GM21526 (cell line): ENCODE measurements at regions not wholly inside any gene's neighbourhood (a gene's known extent, or its start where the extent isn't known, plus 50 kb on each side); places are given as distances from the start of the nearest gene placed in this dataset.

ENCODE experiments used
- ATAC-seq: cut with Tn5 transposase; IDR thresholded peaks from one replicate; pipeline ENCODE4 v1.9.1; 2021; ENCODE audit warnings: moderate library complexity; ENCODE audit not compliant: unreplicated experiment, low FRiP score

DNA sequence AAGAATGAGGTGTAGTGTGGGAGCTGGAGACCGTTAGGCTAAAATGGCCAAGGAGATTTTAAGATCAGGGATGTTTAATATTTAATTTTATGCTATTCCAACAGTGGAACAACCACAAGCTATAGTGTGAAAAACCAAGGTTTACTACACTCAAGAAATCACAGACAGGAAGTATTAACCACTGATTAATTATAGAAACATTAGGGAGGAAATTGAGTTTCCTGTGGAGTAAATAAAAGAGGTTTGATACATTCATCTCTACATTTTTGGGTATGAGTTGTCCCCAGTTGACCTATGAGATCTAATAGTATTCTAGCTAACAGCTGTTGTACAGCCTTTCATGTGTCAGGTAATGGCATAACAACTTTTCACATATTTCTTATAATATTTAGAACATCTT lies 103.7 kb upstream of the MPDZ start:
- no peak for ATAC-seq

GRCh38 chr9:13382595-13382994 lies 103.1 kb upstream of the MPDZ start:
- no peak for ATAC-seq

DNA sequence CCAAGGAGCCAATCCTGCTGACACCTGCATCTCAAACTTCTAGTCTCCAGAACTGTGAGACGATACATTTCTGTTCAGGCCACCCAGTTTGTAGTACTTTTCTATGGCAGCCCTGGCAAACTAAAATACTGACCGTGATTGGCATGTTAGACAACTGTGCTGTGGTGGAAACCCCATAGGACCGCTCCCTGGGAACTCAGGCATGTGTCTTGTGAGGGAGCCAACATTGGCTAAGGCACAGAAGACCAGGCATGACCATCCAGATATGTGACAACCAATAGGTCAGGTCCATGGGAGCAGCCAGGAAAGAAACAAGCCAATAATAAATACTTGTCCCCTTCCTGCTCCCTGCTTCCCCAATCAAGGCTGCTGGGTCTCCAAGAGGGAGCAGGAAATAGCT lies 101.4 kb upstream of the MPDZ start:
- ATAC-seq: no peak

DNA sequence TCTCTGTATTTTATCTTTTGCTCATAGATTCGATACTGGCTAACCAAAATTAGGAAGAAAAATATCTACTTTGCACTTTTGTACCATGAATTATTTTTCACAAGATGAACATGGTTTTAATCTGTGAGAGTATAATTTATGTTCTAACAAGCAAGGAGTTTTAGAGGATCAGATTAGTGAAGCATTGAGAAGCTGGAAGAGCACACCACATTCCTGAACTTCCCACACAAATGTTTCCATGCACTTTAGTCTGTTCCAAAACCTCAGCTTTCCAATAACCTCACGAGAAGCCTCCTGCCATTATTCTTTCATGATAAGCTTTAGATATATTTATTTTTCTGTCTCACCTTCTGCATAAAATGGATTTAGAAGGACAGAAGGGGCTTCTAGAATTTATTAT lies 98.7 kb upstream of the MPDZ start:
- ATAC-seq: no peak

DNA sequence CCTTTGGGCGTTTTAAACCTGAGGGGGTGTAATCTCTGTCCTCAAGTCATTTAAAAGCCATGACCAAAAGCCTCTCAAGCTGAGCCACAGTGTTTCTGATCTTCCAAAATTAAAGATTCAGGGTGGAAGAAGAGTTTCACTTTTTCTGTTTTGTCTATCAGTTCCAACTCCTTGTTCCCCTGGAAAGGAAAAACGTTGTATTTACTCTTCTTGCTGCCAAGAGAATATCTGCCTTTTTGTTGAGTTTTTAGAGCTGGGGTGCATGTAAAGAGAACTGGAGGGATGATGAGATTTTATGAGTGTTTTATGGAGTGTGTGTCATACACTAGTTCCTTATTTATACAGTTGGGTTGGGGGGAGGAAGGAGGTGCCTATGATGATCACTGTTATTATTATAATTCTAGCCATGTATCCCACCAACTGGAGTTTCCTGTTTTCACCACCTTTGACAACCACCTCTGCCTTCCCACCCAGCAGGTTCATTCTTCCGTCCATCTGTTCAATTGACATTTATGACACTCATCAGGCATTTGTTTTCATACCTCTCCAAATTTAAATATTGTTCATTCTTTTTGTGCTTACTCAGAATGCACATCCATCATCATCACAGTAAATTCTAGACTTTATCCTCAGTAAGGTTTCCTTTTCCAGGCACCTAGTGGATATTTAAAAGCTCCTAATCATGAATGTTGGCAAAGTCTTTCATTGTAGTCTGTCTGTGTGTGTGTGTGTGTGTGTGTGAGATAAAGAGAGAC lies 97.9 kb upstream of the MPDZ start:
- no peak for ATAC-seq

- ATAC-seq: no peak
Measured at GRCh38 chr9:13372510-13372909, 93.0 kb upstream of the MPDZ start.

- no peak for ATAC-seq
Measured at GRCh38 chr9:13369431-13369830, 89.9 kb upstream of the MPDZ start.

- ATAC-seq: no peak
Measured at GRCh38 chr9:13367784-13368183, 88.3 kb upstream of the MPDZ start.

- ATAC-seq: no peak
Measured at GRCh38 chr9:13364271-13365000, 84.9 kb upstream of the MPDZ start.

- ATAC-seq: no peak
Measured at GRCh38 chr9:13361076-13361475, 81.6 kb upstream of the MPDZ start.

GRCh38 chr9:13360188-13360587 lies 80.7 kb upstream of the MPDZ start:
- ATAC-seq: no peak

GRCh38 chr9:13358128-13358527 lies 78.6 kb upstream of the MPDZ start:
- no peak for ATAC-seq

DNA sequence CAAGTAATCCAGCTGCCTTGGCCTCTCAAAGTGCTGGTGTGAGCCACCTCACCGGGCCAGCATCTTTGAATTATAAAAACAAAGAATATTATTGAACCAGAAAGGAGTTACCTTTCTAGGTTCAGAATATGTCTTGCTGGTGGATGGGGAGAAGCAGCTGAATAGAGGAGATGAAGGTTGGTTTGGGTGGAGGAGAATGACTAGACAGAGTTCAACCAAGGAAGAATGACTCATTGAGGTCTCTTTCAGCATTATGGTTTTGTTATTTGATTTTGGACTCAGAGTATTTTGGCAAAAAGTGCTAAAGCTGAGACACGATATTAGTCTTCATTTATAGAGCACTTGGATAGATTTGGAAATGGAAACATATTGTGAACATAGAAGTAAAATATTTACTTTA lies 75.2 kb upstream of the MPDZ start:
- ATAC-seq: no peak

GRCh38 chr9:13352451-13352979 lies 73.0 kb upstream of the MPDZ start:
- ATAC-seq: no peak

- ATAC-seq: no peak
Measured at GRCh38 chr9:13351778-13352386, 72.4 kb upstream of the MPDZ start.

- no peak for ATAC-seq
Measured at GRCh38 chr9:13332571-13332970, 53.1 kb upstream of the MPDZ start.

- no peak for ATAC-seq
Measured at GRCh38 chr9:13331320-13331719, 51.8 kb upstream of the MPDZ start.

DNA sequence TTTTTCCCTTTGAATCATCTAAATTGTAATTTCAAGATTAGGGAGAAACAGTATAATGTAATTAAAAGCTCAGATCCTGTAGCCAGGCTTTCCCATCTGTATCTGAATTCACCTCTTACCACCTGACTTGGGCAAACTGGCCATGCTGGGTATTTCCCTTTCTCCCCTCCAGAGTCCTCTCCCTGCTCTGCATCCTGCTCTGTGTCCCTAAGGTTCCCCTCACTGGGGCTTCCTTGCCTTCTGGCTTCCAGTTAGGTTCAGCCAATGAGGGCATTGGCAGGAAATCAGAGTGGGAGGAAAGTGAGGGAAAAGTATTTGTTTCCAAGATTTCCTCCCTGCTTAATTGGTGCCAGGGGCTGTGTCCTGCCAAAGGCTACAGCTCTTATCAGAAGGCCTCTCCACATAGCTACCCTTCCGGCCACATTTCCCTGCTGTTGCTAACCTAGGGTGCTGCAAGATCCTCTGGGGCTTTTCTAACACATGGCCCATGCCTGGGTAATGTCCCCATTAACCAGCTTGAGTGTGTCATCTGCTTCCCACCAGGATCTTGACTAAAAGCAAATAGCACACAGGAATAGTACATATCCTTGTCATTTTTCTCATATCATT lies 51.0 kb upstream of the MPDZ start:
- no peak for ATAC-seq
